Bronchial epithelial cell (primary cell): ENCODE measurements at regions not wholly inside any gene's neighbourhood (a gene's known extent, or its start where the extent isn't known, plus 50 kb on each side); places are given as distances from the start of the nearest gene placed in this dataset.

Experiments
- DNase-seq: peaks from one replicate; pipeline ENCODE4 v3.0.0-alpha.2; 2010; ENCODE audit warnings: low read depth
- FAIRE-seq: peaks from 2 replicates; lab custom pipeline; 2011; peaks lifted over from hg19 to GRCh38; lab: Jason Lieb, UNC
- H3K27me3 ChIP-seq: 2 replicates; pipeline ENCODE4 v1.5.1; 2011; ENCODE audit warnings: low read length; ENCODE audit not compliant: control insufficient read depth, insufficient read depth
- H3K36me3 ChIP-seq: 2 replicates; pipeline ENCODE4 v1.5.1; 2011; ENCODE audit warnings: low read length; ENCODE audit not compliant: control insufficient read depth, insufficient read depth
- H3K4me3 ChIP-seq: 2 replicates; pipeline ENCODE4 v1.5.1; 2011; ENCODE audit warnings: mild to moderate bottlenecking, low read depth, low read length, control low read depth
- TF ChIP-seq, protein P1 (sequence below): IDR thresholded peaks from 2 replicates; pipeline ENCODE4 v1.5.1; 2011; ENCODE audit warnings: mild to moderate bottlenecking, moderate library complexity, low read length, control low read depth, inconsistent platforms; ENCODE audit not compliant: insufficient read depth, severe bottlenecking

DNA sequence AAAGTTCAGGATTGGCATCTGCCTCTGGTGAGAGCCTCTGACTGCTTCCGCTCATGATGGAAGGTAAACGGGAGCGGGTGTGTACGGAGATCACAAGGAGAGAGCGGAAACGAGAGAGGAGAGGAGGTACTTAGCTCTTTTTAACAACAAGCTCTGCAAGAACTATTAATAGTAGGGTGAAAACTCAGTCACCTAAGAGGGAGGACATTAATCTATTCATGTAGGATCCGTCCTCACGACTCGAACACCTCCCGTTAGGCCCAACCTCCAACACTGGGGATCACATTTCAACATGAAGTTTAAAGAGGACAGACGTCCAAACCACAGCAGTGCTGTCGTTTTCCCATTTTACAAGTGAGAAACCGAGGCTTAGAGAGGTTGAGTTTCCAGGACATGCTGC, 173.7 kb downstream of the SLC28A3 start:
- no peaks in the 10 kb centered on the region for H3K27me3 ChIP-seq
- DNase-seq: no peak
- TF ChIP-seq, protein P1, sequence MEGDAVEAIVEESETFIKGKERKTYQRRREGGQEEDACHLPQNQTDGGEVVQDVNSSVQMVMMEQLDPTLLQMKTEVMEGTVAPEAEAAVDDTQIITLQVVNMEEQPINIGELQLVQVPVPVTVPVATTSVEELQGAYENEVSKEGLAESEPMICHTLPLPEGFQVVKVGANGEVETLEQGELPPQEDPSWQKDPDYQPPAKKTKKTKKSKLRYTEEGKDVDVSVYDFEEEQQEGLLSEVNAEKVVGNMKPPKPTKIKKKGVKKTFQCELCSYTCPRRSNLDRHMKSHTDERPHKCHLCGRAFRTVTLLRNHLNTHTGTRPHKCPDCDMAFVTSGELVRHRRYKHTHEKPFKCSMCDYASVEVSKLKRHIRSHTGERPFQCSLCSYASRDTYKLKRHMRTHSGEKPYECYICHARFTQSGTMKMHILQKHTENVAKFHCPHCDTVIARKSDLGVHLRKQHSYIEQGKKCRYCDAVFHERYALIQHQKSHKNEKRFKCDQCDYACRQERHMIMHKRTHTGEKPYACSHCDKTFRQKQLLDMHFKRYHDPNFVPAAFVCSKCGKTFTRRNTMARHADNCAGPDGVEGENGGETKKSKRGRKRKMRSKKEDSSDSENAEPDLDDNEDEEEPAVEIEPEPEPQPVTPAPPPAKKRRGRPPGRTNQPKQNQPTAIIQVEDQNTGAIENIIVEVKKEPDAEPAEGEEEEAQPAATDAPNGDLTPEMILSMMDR: no peak
- H3K36me3 ChIP-seq: no peaks in the 10 kb centered on the region
- H3K4me3 ChIP-seq: no peak overlapping the region
- no peak for FAIRE-seq

DNA sequence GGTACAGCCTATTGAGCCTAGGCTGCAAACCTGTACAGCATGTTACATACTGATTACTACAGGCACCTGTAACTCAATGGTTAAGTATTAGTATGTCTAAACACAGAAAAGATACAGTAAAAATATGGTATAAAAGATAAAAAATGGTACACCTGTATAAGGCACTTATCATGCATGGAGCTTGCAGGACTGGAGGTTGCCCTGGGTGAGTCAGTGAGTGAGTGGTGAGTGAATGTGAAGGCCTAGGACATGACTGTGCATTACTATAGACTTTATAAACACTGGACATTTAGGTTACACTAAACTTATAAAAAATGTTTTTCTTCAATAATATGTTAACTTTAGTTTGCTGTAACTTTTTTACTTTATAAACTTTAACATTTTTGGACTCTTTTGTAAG, 171.3 kb downstream of the SLC28A3 start:
- DNase-seq: peak; percentile 82
- TF ChIP-seq, protein P1: no peak
- no peak overlapping the region for H3K4me3 ChIP-seq
- no peaks in the 10 kb centered on the region for H3K36me3 ChIP-seq
- FAIRE-seq: no peak
- H3K27me3 ChIP-seq: no peaks in the 10 kb centered on the region

DNA sequence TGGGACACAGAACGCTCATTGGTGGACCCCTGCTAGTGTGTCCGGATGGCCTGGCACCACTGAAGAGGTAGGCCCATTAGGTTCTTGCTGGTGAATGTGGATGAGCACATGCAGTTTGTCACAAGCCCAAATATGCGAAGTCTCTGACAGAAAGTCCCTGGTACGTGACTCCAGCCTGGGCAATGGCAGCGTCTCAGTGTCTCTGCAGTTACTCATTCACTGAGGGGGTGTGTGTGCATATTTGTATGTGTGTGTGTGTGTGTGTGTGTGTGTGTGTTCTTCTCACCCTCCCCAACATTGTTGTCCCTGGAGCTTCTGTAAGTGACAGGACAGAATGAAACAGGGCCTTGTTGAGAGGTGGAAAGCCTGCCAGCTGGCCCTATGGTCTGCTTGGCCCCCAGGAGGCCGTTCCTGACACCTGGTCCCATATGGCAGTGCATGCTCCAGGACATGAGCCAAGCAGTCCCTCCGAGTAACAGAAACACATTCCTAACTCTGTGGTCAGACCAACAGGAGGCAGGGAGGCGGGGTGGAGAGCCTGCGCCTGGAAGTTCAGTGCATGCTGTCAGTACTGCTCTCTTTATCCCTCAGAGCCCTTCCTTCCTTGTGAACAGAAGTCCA, 169.9 kb downstream of the SLC28A3 start:
- H3K27me3 ChIP-seq: no peaks in the 10 kb centered on the region
- peak; percentile 84 for DNase-seq
- no peak for FAIRE-seq
- TF ChIP-seq, protein P1: no peak
- H3K4me3 ChIP-seq: no peak overlapping the region
- no peaks in the 10 kb centered on the region for H3K36me3 ChIP-seq

DNA sequence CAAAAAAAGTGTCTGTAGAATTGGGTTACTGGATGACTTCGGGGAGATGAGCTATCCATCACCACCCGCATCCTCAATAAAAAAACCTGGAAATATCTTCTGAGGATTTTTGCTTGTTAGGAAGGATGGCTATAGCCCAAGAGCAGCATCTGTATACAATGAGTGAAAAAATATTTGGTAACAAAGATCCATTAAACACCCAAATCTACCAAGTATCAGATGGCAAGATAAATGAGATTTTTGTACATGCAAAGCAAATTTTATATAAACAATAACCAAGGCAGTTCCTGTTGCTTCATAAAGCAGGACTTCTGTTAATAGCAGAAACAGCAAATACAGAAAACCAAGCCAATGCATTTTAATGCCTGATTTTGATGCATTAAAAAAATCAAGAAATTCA, 166.6 kb downstream of the SLC28A3 start:
- TF ChIP-seq, protein P1: no peak
- DNase-seq: no peak
- H3K36me3 ChIP-seq: no peaks in the 10 kb centered on the region
- no peak overlapping the region for H3K4me3 ChIP-seq
- H3K27me3 ChIP-seq: no peaks in the 10 kb centered on the region
- no peak for FAIRE-seq

DNA sequence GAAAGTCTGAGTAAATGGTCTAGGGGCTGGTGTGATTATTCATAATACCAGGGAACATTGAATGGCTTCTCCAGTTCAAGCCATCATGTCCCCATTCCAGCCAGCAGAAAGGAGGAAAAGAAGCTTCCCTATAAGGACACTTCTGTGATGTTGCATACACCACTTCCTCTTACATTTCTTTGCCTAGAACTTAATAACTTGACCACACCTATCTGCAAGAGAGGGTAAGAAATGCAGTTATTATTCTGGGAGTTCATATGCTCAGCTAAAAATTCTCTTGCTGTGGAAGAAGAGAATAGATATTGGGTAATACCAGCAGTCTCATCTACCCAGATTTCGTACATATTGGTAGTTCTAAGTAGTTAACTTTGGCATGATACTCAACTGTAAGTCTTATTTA, 166.1 kb downstream of the SLC28A3 start:
- TF ChIP-seq, protein P1: no peak
- no peak overlapping the region for H3K4me3 ChIP-seq
- FAIRE-seq: no peak

DNA sequence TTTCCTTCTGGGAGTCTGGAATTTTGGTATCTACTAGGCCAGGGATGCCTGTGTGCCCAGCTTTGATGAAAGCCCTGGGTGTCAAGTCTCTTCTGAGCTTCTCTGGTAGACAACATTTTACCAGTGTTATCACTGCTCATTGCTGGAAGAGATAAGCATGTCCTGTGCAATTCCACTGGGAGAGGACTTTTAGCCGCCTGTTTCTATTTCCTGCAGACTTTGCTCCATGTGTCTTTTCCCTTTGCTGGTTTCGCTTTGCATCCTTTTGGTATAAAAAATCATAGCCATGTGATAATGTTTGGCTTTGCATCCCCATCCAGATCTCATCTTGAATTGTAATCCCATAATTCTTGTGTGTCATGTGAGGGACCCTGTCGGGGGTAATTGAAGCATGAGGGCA, 163.2 kb downstream of the SLC28A3 start:
- no peak for FAIRE-seq
- H3K27me3 ChIP-seq: no peaks in the 10 kb centered on the region
- TF ChIP-seq, protein P1: no peak
- no peaks in the 10 kb centered on the region for H3K36me3 ChIP-seq
- no peak for DNase-seq
- no peak overlapping the region for H3K4me3 ChIP-seq

More for the DNA sequence above, 166.1 kb downstream of the SLC28A3 start:
- DNase-seq: no peak
- Histone ChIP-seq H3K27me3 (no peaks in the 10 kb centered on the region), H3K36me3 (no peaks in the 10 kb centered on the region)
